A549 (cell line): ENCODE measurements at regions not wholly inside any gene's neighbourhood (a gene's known extent, or its start where the extent isn't known, plus 50 kb on each side); places are given as distances from the start of the nearest gene placed in this dataset.

Experiments used
- ATAC-seq, 2 experiments: fragments of 200-7000 bp in 1 of 2; fragments of >200 bp in 1 of 2; cut with Nextera tagmentation in 1 of 2; cut with Tn5 transposase in 1 of 2; 3 replicates each; pipeline versions ENCODE4 v1.8.0 to v1.9.1; 2018 to 2020; ENCODE audit warnings: mild to moderate bottlenecking in 1 of 2, moderate library complexity in 1 of 2
- CTCF ChIA-PET: fragments of 300-600 bp; sonication (Branson Sonifier 250); formaldehyde crosslinking; extraction: SDS; loops from one replicate; lab custom pipeline; 2021; ENCODE audit warnings: antibody characterized with exemption, inconsistent platforms; lab: Yijun Ruan, JAX
- POLR2A ChIA-PET: fragments of 350-600 bp; formaldehyde crosslinking; extraction: SDS; loops from one replicate; lab custom pipeline; 2021; ENCODE audit warnings: antibody characterized with exemption, inconsistent platforms; lab: Yijun Ruan, JAX
- DNase-seq, 2 experiments: peaks; one replicate each; pipeline versions ENCODE4 v3.0.0 to v3.0.0-alpha.2; 2011 to 2016; ENCODE audit warnings: low read depth in 1 of 2, low spot score in 1 of 2
- FAIRE-seq: peaks from 2 replicates; lab custom pipeline; 2011; peaks lifted over from hg19 to GRCh38; lab: Jason Lieb, UNC
- H3K27ac ChIP-seq, 2 experiments: fragments of >200 bp; sonication (Bioruptor Twin); formaldehyde crosslinking; 3 replicates each; pipeline ENCODE4 v1.5.1; 2016 to 2017
- H3K4me1 ChIP-seq: fragments of >200 bp; sonication (Bioruptor Twin); formaldehyde crosslinking; 3 replicates; pipeline ENCODE4 v1.6.1; 2016
- H3K4me2 ChIP-seq: fragments of >200 bp; sonication (Bioruptor Twin); formaldehyde crosslinking; 3 replicates; pipeline ENCODE4 v1.6.1; 2016
- H3K4me3 ChIP-seq: fragments of >200 bp; sonication (Bioruptor Twin); formaldehyde crosslinking; 3 replicates; pipeline ENCODE4 v1.5.1; 2016
- H3K9me3 ChIP-seq: fragments of >200 bp; sonication (Bioruptor Twin); formaldehyde crosslinking; 3 replicates; pipeline ENCODE4 v1.6.1; 2016
- BHLHE40 ChIP-seq: IDR thresholded peaks from 2 replicates; pipeline ENCODE4 v1.6.1; 2012; ENCODE audit warnings: low read depth, low read length, inconsistent platforms
- CBX8 ChIP-seq: fragments of 200-600 bp; sonication (generic); IDR thresholded peaks from 2 replicates; pipeline ENCODE4 v1.6.1; 2016
- CEBPB ChIP-seq, 2 experiments: fragments of >200 bp in 1 of 2; sonication (Bioruptor Twin) in 1 of 2; formaldehyde crosslinking in 1 of 2; IDR thresholded peaks; 2 replicates each; pipeline ENCODE4 v1.6.1; 2012 to 2016
- CHD2 ChIP-seq: fragments of 150-350 bp; IDR thresholded peaks from 2 replicates; pipeline ENCODE4 v1.6.1; 2014; ENCODE audit warnings: low read length; ENCODE audit not compliant: partially characterized antibody
- FOXS1 ChIP-seq: fragments of 250-450 bp; sonication (Bioruptor Pico); IDR thresholded peaks from 2 replicates; pipeline ENCODE4 v1.5.0; 2020; ENCODE audit warnings: mild to moderate bottlenecking, moderate library complexity
- GATA3 ChIP-seq: IDR thresholded peaks from 2 replicates; pipeline ENCODE4 v1.6.1; 2012; ENCODE audit warnings: borderline replicate concordance
- HOXA7 ChIP-seq: fragments of 250-450 bp; sonication (Bioruptor Pico); IDR thresholded peaks from 2 replicates; pipeline ENCODE4 v1.5.0; 2020; ENCODE audit warnings: mild to moderate bottlenecking, moderate library complexity
- HOXB13 ChIP-seq: fragments of 250-450 bp; sonication (Bioruptor Pico); IDR thresholded peaks from 2 replicates; pipeline ENCODE4 v1.5.0; 2020; ENCODE audit warnings: low read depth, mild to moderate bottlenecking, moderate library complexity
- JUN ChIP-seq, 2 experiments: fragments of >200 bp; sonication (Bioruptor Twin); formaldehyde crosslinking; IDR thresholded peaks; 2 replicates in 1 of 2; 3 replicates in 1 of 2; pipeline ENCODE4 v1.6.1; 2016 to 2017
- JUNB ChIP-seq: fragments of >200 bp; sonication (Bioruptor Twin); formaldehyde crosslinking; IDR thresholded peaks from 2 replicates; pipeline ENCODE4 v1.6.1; 2016
- MAZ ChIP-seq: fragments of 150-350 bp; IDR thresholded peaks from 2 replicates; pipeline ENCODE4 v1.6.1; 2014; ENCODE audit warnings: antibody characterized with exemption, low read depth, low read length, borderline replicate concordance
- NFE2L2 ChIP-seq: fragments of 150-350 bp; conservative IDR thresholded peaks from 2 replicates; pipeline ENCODE4 v1.6.1; 2014; ENCODE audit warnings: low read length
- NPAS2 ChIP-seq: fragments of 250-450 bp; sonication (Bioruptor Pico); IDR thresholded peaks from 2 replicates; pipeline ENCODE4 v1.8.0; 2022; ENCODE audit warnings: mild to moderate bottlenecking, moderate library complexity, borderline replicate concordance
- PHF8 ChIP-seq: fragments of 200-600 bp; sonication (generic); IDR thresholded peaks from 2 replicates; pipeline ENCODE4 v1.6.1; 2016; ENCODE audit warnings: low read depth, mild to moderate bottlenecking, antibody characterized with exemption, moderate library complexity, borderline replicate concordance
- POLR2A ChIP-seq: IDR thresholded peaks from 2 replicates; pipeline ENCODE4 v1.6.1; 2012; ENCODE audit warnings: mild to moderate bottlenecking, low read length
- RCOR1 ChIP-seq: fragments of 150-350 bp; IDR thresholded peaks from 2 replicates; pipeline ENCODE4 v1.6.1; 2014; ENCODE audit warnings: antibody characterized with exemption, low read length, low read depth
- RFX5 ChIP-seq: fragments of 450-650 bp; IDR thresholded peaks from 2 replicates; pipeline ENCODE4 v1.7.1; 2014; ENCODE audit warnings: antibody characterized with exemption, mild to moderate bottlenecking, moderate library complexity
- RNF2 ChIP-seq: fragments of 200-600 bp; sonication (generic); IDR thresholded peaks from 2 replicates; pipeline ENCODE4 v1.6.1; 2016; ENCODE audit warnings: low read depth, mild to moderate bottlenecking, antibody characterized with exemption, moderate library complexity, borderline replicate concordance
- TFCP2L1 ChIP-seq: fragments of 250-450 bp; sonication (Bioruptor Pico); IDR thresholded peaks from 2 replicates; pipeline ENCODE4 v1.5.0; 2021; ENCODE audit warnings: mild to moderate bottlenecking
- ZC3H11A ChIP-seq: fragments of 450-650 bp; IDR thresholded peaks from 2 replicates; pipeline ENCODE4 v1.6.1; 2014; ENCODE audit warnings: antibody characterized with exemption, mild to moderate bottlenecking
- ZSCAN20 ChIP-seq: fragments of 250-450 bp; sonication (Bioruptor Pico); IDR thresholded peaks from 2 replicates; pipeline ENCODE4 v1.8.0; 2022; ENCODE audit warnings: mild to moderate bottlenecking, moderate library complexity
- WGBS: methylation state at CpG from one replicate; pipeline ENCODE4 v1.1.6; 2017; ENCODE audit errors: missing lambda C conversion rate; 5-methylcytosine and 5-hydroxymethylcytosine counted together
- TF ChIP-seq, protein P1 (sequence below): fragments of >200 bp; sonication (Bioruptor Twin); formaldehyde crosslinking; IDR thresholded peaks from 3 replicates; pipeline ENCODE4 v1.5.1; 2016
- TF ChIP-seq, protein P2 (sequence below): IDR thresholded peaks from 2 replicates; pipeline ENCODE4 v1.6.1; 2012; ENCODE audit warnings: low read depth, borderline replicate concordance
- TF ChIP-seq, protein P3 (sequence below): IDR thresholded peaks from 2 replicates; pipeline ENCODE4 v1.6.1; 2012
- TF ChIP-seq, protein P4 (sequence below): fragments of >200 bp; sonication (Bioruptor Twin); formaldehyde crosslinking; IDR thresholded peaks from 3 replicates; pipeline ENCODE4 v1.6.1; 2016
- TF ChIP-seq, protein P5 (sequence below): fragments of >200 bp; sonication (Bioruptor Twin); formaldehyde crosslinking; IDR thresholded peaks from 2 replicates; pipeline ENCODE4 v1.6.1; 2016

DNA sequence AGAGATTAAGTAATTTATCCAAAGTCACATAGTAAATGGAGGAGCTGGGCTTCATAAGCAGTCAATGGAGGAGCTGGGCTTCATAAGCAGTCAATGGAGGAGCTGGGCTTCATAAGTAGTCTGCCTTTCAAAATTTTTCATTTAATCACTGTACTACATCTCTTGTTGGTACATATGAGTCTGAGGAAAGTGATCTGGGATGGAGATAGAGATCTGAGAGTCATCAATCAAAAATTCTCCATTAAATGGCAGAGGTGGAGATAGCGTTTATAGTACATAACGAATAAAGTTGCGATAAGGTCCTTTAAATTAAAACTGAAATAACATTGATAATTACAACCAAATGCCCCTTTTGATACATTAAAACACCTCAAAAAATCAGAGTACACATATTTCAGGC, 189.3 kb downstream of the KLF5 start:
- POLR2A ChIA-PET: no interaction called here
- DNase-seq (no peak), ATAC-seq (no peak)
- Histone ChIP-seq H3K9me3 (no peaks in the 10 kb centered on the region), H3K27ac (no peak overlapping the region), H3K4me2 (no peak overlapping the region), H3K4me3 (no peak overlapping the region)
- CTCF ChIA-PET: no interaction called here
- WGBS: 91% methylated on average over 3 of the region's 3 CpGs
- TF ChIP-seq, protein P1, sequence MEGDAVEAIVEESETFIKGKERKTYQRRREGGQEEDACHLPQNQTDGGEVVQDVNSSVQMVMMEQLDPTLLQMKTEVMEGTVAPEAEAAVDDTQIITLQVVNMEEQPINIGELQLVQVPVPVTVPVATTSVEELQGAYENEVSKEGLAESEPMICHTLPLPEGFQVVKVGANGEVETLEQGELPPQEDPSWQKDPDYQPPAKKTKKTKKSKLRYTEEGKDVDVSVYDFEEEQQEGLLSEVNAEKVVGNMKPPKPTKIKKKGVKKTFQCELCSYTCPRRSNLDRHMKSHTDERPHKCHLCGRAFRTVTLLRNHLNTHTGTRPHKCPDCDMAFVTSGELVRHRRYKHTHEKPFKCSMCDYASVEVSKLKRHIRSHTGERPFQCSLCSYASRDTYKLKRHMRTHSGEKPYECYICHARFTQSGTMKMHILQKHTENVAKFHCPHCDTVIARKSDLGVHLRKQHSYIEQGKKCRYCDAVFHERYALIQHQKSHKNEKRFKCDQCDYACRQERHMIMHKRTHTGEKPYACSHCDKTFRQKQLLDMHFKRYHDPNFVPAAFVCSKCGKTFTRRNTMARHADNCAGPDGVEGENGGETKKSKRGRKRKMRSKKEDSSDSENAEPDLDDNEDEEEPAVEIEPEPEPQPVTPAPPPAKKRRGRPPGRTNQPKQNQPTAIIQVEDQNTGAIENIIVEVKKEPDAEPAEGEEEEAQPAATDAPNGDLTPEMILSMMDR: no peak
- TF ChIP-seq HOXA7 (no peak), RCOR1 (no peak), CEBPB (IDR thresholded peaks at IDR 0.05) (no peak), PHF8 (no peak), ZC3H11A (no peak), CBX8 (no peak)
- TF ChIP-seq, all 56 proteins: peak for 0
- H3K4me1 ChIP-seq: peaks cover 9% of the 10 kb centered on the region; the same call in 2 of the 3 replicates
- no peak for FAIRE-seq

DNA sequence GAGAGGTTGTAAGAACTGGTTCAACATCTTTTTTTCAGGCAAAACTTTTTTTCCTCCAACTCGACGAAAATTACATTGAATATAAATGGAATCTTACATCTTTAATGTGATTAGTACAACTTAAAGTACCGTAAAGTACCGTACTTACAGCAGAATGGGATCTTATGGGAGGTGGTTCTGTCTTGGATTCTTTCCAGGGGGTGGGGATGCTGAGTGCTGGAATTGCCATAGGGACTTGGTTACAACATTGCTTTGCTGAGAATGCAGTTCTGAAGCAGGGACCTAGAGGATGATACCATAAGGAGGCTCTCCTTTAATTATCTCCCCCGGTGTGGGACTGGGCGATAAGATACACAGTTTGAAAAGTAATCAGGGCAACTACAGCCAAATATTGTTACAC, 186.4 kb downstream of the KLF5 start:
- FAIRE-seq: no peak
- Histone ChIP-seq H3K4me2 (no peak overlapping the region), H3K27ac (no peak overlapping the region), H3K4me3 (no peak overlapping the region), H3K4me1 (peaks cover 9% of the 10 kb centered on the region; the same call in 2 of the 3 replicates), H3K9me3 (no peaks in the 10 kb centered on the region)
- CTCF ChIA-PET: no interaction called here
- no peak for TF ChIP-seq NFE2L2
- no peak for TF ChIP-seq FOXS1
- TF ChIP-seq NPAS2: no peak
- no peak for TF ChIP-seq CEBPB (IDR thresholded peaks at IDR 0.05)
- TF ChIP-seq RNF2: no peak
- TF ChIP-seq, protein P2, sequence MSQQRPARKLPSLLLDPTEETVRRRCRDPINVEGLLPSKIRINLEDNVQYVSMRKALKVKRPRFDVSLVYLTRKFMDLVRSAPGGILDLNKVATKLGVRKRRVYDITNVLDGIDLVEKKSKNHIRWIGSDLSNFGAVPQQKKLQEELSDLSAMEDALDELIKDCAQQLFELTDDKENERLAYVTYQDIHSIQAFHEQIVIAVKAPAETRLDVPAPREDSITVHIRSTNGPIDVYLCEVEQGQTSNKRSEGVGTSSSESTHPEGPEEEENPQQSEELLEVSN: no peak
- TF ChIP-seq, protein P1: no peak
- TF ChIP-seq TFCP2L1 (CRISPR knock-in tag): no peak
- TF ChIP-seq POLR2A: no peak
- TF ChIP-seq CHD2: no peak
- TF ChIP-seq, protein P3, sequence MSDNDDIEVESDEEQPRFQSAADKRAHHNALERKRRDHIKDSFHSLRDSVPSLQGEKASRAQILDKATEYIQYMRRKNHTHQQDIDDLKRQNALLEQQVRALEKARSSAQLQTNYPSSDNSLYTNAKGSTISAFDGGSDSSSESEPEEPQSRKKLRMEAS: no peak
- no peak for TF ChIP-seq RFX5
- TF ChIP-seq MAZ: no peak
- 94% methylated on average over 6 of the region's 6 CpGs for WGBS
- DNase-seq: no peak
- no peak for ATAC-seq
- POLR2A ChIA-PET: no interaction called here

DNA sequence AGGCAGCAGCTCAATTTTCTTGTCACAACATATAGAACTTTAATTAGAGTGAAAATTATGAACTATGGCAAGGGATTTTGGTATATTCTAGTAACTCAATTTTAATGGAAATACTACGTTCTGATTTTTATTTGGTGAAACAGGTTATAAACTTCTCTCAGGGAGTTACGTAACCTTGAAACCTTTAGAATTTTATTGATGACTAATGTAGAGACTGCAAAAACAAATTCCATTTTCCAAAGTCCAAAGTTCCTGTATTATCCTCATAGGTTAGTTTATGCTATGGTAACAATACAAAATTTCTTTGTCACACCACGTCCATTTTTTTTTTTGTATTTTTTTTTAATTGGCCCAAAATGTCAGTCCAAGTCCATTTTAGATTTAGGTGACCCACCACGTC, 185.7 kb downstream of the KLF5 start:
- TF ChIP-seq, protein P4, sequence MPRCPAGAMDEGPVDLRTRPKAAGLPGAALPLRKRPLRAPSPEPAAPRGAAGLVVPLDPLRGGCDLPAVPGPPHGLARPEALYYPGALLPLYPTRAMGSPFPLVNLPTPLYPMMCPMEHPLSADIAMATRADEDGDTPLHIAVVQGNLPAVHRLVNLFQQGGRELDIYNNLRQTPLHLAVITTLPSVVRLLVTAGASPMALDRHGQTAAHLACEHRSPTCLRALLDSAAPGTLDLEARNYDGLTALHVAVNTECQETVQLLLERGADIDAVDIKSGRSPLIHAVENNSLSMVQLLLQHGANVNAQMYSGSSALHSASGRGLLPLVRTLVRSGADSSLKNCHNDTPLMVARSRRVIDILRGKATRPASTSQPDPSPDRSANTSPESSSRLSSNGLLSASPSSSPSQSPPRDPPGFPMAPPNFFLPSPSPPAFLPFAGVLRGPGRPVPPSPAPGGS: no peak
- no peak for TF ChIP-seq ZSCAN20 (CRISPR knock-in tag)
- no peak for TF ChIP-seq RCOR1
- TF ChIP-seq JUNB: no peak
- TF ChIP-seq, protein P5, sequence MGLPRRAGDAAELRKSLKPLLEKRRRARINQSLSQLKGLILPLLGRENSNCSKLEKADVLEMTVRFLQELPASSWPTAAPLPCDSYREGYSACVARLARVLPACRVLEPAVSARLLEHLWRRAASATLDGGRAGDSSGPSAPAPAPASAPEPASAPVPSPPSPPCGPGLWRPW: no peak
- no peak for TF ChIP-seq NPAS2
- no peak for TF ChIP-seq BHLHE40
- no peak for TF ChIP-seq JUN (IDR thresholded peaks at IDR 0.05)
- no peak for TF ChIP-seq HOXB13
- TF ChIP-seq, protein P2: no peak
- TF ChIP-seq GATA3: no peak
- no peak for TF ChIP-seq CHD2
- no peak overlapping the region for H3K4me2 ChIP-seq
- no peak for FAIRE-seq
- peaks cover 9% of the 10 kb centered on the region; the same call in 2 of the 3 replicates for H3K4me1 ChIP-seq
- DNase-seq: no peak
- H3K9me3 ChIP-seq: no peaks in the 10 kb centered on the region
- ATAC-seq: no peak
- CTCF ChIA-PET: no interaction called here
- no peak overlapping the region for H3K27ac ChIP-seq
- POLR2A ChIA-PET: no interaction called here
- 82% methylated on average over 4 of the region's 4 CpGs for WGBS
- H3K4me3 ChIP-seq: no peak overlapping the region
